Omental fat pad (tissue), 3 donors: ENCODE measurements at regions not wholly inside any gene's neighbourhood (a gene's known extent, or its start where the extent isn't known, plus 50 kb on each side); places are given as distances from the start of the nearest gene placed in this dataset.

Experiments
- ATAC-seq: fragments of 150-250 bp; one replicate; pipeline ENCODE4 v1.9.1; 2016; ENCODE audit warnings: mild to moderate bottlenecking, moderate library complexity; ENCODE audit not compliant: low FRiP score
- DNase-seq: peaks from one replicate; pipeline ENCODE4 v3.0.0-alpha.2; 2019; ENCODE audit warnings: low spot score
- CTCF ChIP-seq, 3 donors: fragments of 450-650 bp; IDR thresholded peaks; one replicate each; pipeline ENCODE4 v1.5.1; 2016 to 2017; ENCODE audit warnings: antibody characterized with exemption in 3 of 3, mild to moderate bottlenecking in 3 of 3, moderate library complexity in 2 of 3

DNA sequence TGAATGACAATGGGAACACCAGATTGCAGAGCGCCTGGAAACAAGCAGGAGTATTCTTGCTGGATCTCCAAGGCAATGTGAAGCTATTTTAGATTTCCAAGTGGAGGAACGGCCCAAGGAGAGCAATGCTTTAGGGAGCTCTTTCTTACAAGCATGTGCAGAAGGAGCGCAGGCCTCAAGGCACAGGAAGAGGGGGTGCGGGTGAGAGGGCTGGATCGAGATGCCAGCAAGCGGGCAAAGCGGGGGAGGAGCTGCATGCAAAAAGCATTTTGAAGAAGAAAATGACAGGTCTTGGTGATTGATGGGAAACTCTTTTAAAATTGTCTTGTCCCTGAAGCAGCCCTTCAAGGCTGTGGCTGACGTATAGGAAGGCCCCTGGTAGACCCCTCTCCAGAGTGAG, 171.9 kb downstream of the QRSL1 start:
- no peak for DNase-seq
- no peak for TF ChIP-seq CTCF (IDR thresholded peaks at IDR 0.05)
- ATAC-seq, result no peak

DNA sequence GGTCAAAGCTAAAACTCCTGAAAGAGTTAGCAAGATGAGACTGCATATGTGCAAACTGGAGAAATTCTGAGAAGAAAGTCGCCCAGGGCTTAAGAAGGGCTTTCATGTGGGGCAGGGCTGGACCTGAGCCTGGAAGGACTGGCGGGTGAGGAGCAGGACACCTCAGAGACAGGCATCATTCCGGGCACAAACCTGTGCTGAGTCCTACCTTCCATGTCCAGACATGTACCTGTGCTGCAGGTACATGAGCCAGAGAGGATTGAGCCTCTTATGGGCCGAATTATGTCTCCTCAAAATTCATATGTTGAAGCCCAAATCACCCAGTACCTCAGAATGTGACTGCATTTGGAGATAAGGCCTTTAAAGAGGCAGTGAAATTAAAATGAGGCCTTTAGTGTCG, 171.0 kb downstream of the QRSL1 start:
- DNase-seq (no peak), ATAC-seq (no peak)
- no peak for TF ChIP-seq CTCF (IDR thresholded peaks at IDR 0.05)

DNA sequence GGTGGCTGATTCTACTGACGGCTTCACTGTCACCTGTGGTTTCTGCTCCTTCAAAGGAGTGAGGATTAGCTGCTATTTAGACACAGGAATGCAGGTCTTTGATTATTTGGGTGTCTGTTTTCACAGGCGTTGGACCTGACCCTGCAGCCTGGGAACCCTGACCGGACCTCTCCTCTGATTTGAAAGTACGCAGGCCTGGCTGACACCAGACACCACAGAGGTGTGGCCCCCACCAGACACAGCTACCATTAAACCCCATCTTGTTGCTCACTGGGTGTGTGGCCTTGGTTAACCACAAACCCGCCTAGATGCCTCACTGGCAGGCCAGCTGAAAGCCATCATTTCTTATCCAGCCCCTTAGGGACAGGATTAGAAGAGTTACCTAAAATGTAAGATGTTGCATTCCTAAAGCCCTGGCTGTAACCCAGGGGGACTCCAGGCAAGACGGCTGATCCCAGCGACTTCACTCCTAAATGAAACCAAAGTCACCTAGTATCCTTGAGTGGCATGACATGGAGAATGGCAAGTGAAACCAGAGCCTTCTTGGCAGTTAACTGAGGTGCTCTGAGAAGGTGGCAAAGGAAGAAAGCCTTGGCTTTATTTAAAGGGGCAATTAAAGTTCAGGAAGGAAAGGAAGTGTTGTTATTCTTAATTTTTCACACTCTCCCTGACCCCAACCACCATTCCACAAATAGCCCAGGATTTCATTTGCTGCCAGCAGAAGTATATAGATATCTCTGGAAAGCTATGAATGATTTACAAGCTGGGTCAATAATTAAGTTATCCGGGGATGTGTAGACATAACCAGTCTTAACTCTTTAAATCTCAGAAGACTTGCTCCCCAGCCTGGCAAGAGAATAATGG, 169.9 kb downstream of the QRSL1 start:
- ATAC-seq (no peak), DNase-seq (no peak)
- no peak for TF ChIP-seq CTCF (IDR thresholded peaks at IDR 0.05)

- TF ChIP-seq CTCF (IDR thresholded peaks at IDR 0.05), result no peak
- ATAC-seq (no peak), DNase-seq (no peak)
These were observed 167.8 kb downstream of the QRSL1 start for GRCh38 chr6:106797186-106797585.

DNA sequence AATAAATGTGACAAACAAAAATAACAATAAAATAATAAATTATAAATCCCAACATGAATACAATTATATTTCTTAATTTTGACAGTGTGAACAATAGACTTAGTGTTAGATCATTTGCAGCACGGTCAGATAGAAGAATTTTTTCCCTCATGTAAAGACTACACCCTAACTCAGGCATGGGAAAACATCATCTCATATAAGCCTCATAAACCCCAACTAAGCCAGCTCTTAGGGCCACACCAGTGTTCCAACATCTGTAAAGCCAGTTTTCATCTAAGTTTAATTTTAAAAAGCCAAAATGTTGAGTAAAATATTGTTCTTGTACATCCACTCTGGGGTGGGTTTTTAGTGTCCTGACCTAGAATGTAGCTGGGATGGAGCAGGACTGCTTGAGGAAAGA, 167.4 kb downstream of the QRSL1 start:
- no peak for TF ChIP-seq CTCF (IDR thresholded peaks at IDR 0.05)
- no peak for DNase-seq
- no peak for ATAC-seq

GRCh38 chr6:106794129-106794528, 164.8 kb downstream of the QRSL1 start:
- no peak for TF ChIP-seq CTCF (IDR thresholded peaks at IDR 0.05)
- ATAC-seq, result no peak
- DNase-seq, result no peak
